Keratinocyte (primary cell): ENCODE measurements at regions not wholly inside any gene's neighbourhood (a gene's known extent, or its start where the extent isn't known, plus 50 kb on each side); places are given as distances from the start of the nearest gene placed in this dataset.

Experiments
- DNase-seq: peaks from one replicate; pipeline ENCODE4 v3.0.0-alpha.2; 2011; ENCODE audit warnings: low read depth, missing footprints, low spot score
- FAIRE-seq: peaks from 2 replicates; lab custom pipeline; 2011; peaks lifted over from hg19 to GRCh38; lab: Jason Lieb, UNC
- H2AFZ ChIP-seq: 2 replicates; pipeline ENCODE4 v1.6.0; 2012; ENCODE audit warnings: low read length, control low read depth, inconsistent platforms; ENCODE audit not compliant: control insufficient read depth
- H3K27ac ChIP-seq: 2 replicates; pipeline ENCODE4 v1.5.1; 2011; ENCODE audit warnings: low read length; ENCODE audit not compliant: control insufficient read depth, insufficient read depth
- H3K27me3 ChIP-seq: 3 replicates; pipeline ENCODE4 v1.6.0; 2011; ENCODE audit warnings: low read length; ENCODE audit not compliant: control insufficient read depth, insufficient read depth; ENCODE audit errors: extremely low read depth
- H3K36me3 ChIP-seq, 2 experiments: 2 replicates in 1 of 2; 3 replicates in 1 of 2; pipeline ENCODE4 v1.5.1; 2011; ENCODE audit warnings: low read length in 2 of 2, mild to moderate bottlenecking in 1 of 2; ENCODE audit not compliant: control insufficient read depth in 2 of 2, insufficient read depth in 2 of 2; ENCODE audit errors: extremely low read depth in 1 of 2
- H3K4me1 ChIP-seq: 3 replicates; pipeline ENCODE4 v1.5.1; 2011; ENCODE audit warnings: low read length; ENCODE audit not compliant: control insufficient read depth, insufficient read depth; ENCODE audit errors: extremely low read depth
- H3K4me2 ChIP-seq: 3 replicates; pipeline ENCODE4 v1.6.0; 2011; ENCODE audit warnings: low read depth, low read length; ENCODE audit not compliant: control insufficient read depth, insufficient read depth; ENCODE audit errors: extremely low read depth
- H3K4me3 ChIP-seq, 3 experiments: fragments of 200-600 bp in 1 of 3; sonication (generic) in 1 of 3; 2 replicates in 2 of 3; 3 replicates in 1 of 3; pipeline ENCODE4 v1.5.1; 2011 to 2016; ENCODE audit warnings: low read length in 3 of 3, mild to moderate bottlenecking in 3 of 3, control low read depth in 2 of 3, inconsistent platforms in 1 of 3, low read depth in 1 of 3, mixed read lengths in 1 of 3, mixed run types in 1 of 3, moderate library complexity in 1 of 3; ENCODE audit not compliant: control insufficient read depth in 2 of 3, insufficient read depth in 2 of 3; ENCODE audit errors: extremely low read depth in 1 of 3
- H3K79me2 ChIP-seq: 2 replicates; pipeline ENCODE4 v1.6.0; 2012; ENCODE audit warnings: low read length; ENCODE audit not compliant: control insufficient read depth, insufficient read depth
- H3K9ac ChIP-seq: 3 replicates; pipeline ENCODE4 v1.6.0; 2011; ENCODE audit warnings: low read length; ENCODE audit not compliant: control insufficient read depth, insufficient read depth; ENCODE audit errors: extremely low read depth
- H3K9me1 ChIP-seq: 3 replicates; pipeline ENCODE4 v1.6.0; 2011; ENCODE audit warnings: low read length; ENCODE audit not compliant: control insufficient read depth, insufficient read depth; ENCODE audit errors: extremely low read depth
- H3K9me3 ChIP-seq: 2 replicates; pipeline ENCODE4 v1.5.1; 2012; ENCODE audit warnings: low read depth, low read length; ENCODE audit not compliant: control insufficient read depth
- H4K20me1 ChIP-seq: 3 replicates; pipeline ENCODE4 v1.6.0; 2011; ENCODE audit warnings: low read length; ENCODE audit not compliant: control insufficient read depth, insufficient read depth; ENCODE audit errors: extremely low read depth
- CTCF ChIP-seq, 3 experiments: IDR thresholded peaks in 1 of 3; conservative IDR thresholded peaks in 1 of 3; optimal IDR thresholded peaks in 1 of 3; 2 replicates in 2 of 3; 3 replicates in 1 of 3; pipeline versions ENCODE3 to v1.5.1; 2011; ENCODE audit warnings: low read length in 3 of 3, mild to moderate bottlenecking in 3 of 3, moderate library complexity in 2 of 3, control low read depth in 1 of 3, inconsistent platforms in 1 of 3; ENCODE audit not compliant: insufficient read depth in 2 of 3; ENCODE audit errors: extremely low read depth in 1 of 3
- EZH2 ChIP-seq: IDR thresholded peaks from one replicate; pipeline ENCODE4 v1.6.1; 2012; ENCODE audit warnings: inconsistent platforms, mild to moderate bottlenecking, low read length, moderate library complexity
- dilution Hi-C: fragments of 300-500 bp; cut with MboI; formaldehyde crosslinking; loops from one replicate; pipeline ENCODE4 v1.7.0; 2020; ENCODE audit warnings: low sequenced_read_pairs; ENCODE audit not compliant: extremely low pct_ligation_motif_present

GRCh38 chr7:59079-60016 is 133.0 kb upstream of the FAM20C start:
- Histone ChIP-seq H4K20me1 (no peaks in the 10 kb centered on the region), H3K4me1 (no peaks in the 10 kb centered on the region), H3K4me3 (no peak overlapping the region), H3K79me2 (no peaks in the 10 kb centered on the region), H3K36me3 (no peaks in the 10 kb centered on the region), H2AFZ (no peak overlapping the region), H3K9me3 (no peaks in the 10 kb centered on the region), H3K27ac (no peak overlapping the region), H3K4me2 (no peak overlapping the region), H3K27me3 (peaks cover 10% of the 10 kb centered on the region), H3K9me1 (no peaks in the 10 kb centered on the region), H3K9ac (no peak overlapping the region)
- DNase-seq (no peak), FAIRE-seq (no peak)
- dilution Hi-C loops: no loop called here
- no peak for TF ChIP-seq EZH2
- no peak for TF ChIP-seq CTCF (optimal IDR thresholded peaks at IDR 0.05 in 1 of 3, IDR thresholded peaks at IDR 0.05 in 1 of 3, conservative IDR thresholded peaks at IDR 0.05 in 1 of 3; ENCODE audit: extremely low read depth in 1 of 3, insufficient read depth in 2 of 3, low read length in 3 of 3)

GRCh38 chr7:60017-60675 is 132.2 kb upstream of the FAM20C start:
- Histone ChIP-seq H4K20me1 (no peaks in the 10 kb centered on the region), H3K9me1 (no peaks in the 10 kb centered on the region), H3K27me3 (peaks cover 10% of the 10 kb centered on the region), H3K36me3 (no peaks in the 10 kb centered on the region), H2AFZ (no peak overlapping the region), H3K9ac (no peak overlapping the region), H3K79me2 (no peaks in the 10 kb centered on the region), H3K9me3 (no peaks in the 10 kb centered on the region), H3K27ac (no peak overlapping the region), H3K4me3 (no peak overlapping the region), H3K4me1 (no peaks in the 10 kb centered on the region), H3K4me2 (no peak overlapping the region)
- dilution Hi-C loops: no loop called here
- TF ChIP-seq CTCF (optimal IDR thresholded peaks at IDR 0.05 in 1 of 3, IDR thresholded peaks at IDR 0.05 in 1 of 3, conservative IDR thresholded peaks at IDR 0.05 in 1 of 3; ENCODE audit: extremely low read depth in 1 of 3, insufficient read depth in 2 of 3, low read length in 3 of 3): no peak
- TF ChIP-seq EZH2: no peak
- DNase-seq: no peak
- no peak for FAIRE-seq
